HepG2 (cell line): ENCODE measurements at regions not wholly inside any gene's neighbourhood (a gene's known extent, or its start where the extent isn't known, plus 50 kb on each side); places are given as distances from the start of the nearest gene placed in this dataset.
A peak's percentile ranks its signal among the peaks of the same experiment; 100 is the strongest.
"Not testable (repeated sequence)": the region's sequence is repeated elsewhere in the genome, so short reads cannot be mapped to it uniquely, and the experiment has no call there.

ENCODE experiments used
- ATAC-seq: fragments of 200-7000 bp; cut with Tn5 transposase; 3 replicates; pipeline ENCODE4 v1.9.1; 2020; ENCODE audit warnings: mild to moderate bottlenecking, moderate library complexity
- BruUV-seq: library from RNA; stranded (reverse); fragments of 400-500 nt; replicated peaks from 2 replicates; lab custom pipeline; 2021; lab: Mats Ljungman, UMichigan
- CTCF ChIA-PET: fragments of 300-600 bp; formaldehyde crosslinking; extraction: SDS; loops from one replicate; lab custom pipeline; 2021; ENCODE audit warnings: low total read pairs, inconsistent platforms, low intra/inter-chr PET ratio; lab: Yijun Ruan, JAX
- POLR2A ChIA-PET: fragments of 350-600 bp; sonication (Branson Sonifier 250); formaldehyde crosslinking; loops from one replicate; lab custom pipeline; 2020; ENCODE audit warnings: antibody characterized with exemption, inconsistent platforms; lab: Yijun Ruan, JAX
- DNase-seq: peaks from one replicate; pipeline ENCODE4 v3.0.0-alpha.2; 2015; ENCODE audit warnings: low spot score
- FAIRE-seq: peaks from 3 replicates; lab custom pipeline; 2011; peaks lifted over from hg19 to GRCh38; lab: Jason Lieb, UNC
- H2AFZ ChIP-seq: one replicate; pipeline ENCODE4 v1.6.1; 2011; ENCODE audit warnings: low read length, inconsistent platforms
- H3K27ac ChIP-seq: fragments of 300-600 bp; 3 replicates; pipeline ENCODE4 v1.8.0; 2011; ENCODE audit warnings: mixed run types, mild to moderate bottlenecking, mixed read lengths, low read length, inconsistent platforms; ENCODE audit not compliant: insufficient read depth; ENCODE audit errors: extremely low read length
- H3K27me3 ChIP-seq, 2 experiments: fragments of 200-600 bp in 1 of 2; 2 replicates in 1 of 2; 3 replicates in 1 of 2; pipeline versions ENCODE4 v1.6.0 to v1.8.0; 2011; ENCODE audit warnings: low read length in 2 of 2, mild to moderate bottlenecking in 2 of 2, moderate library complexity in 2 of 2, inconsistent platforms in 1 of 2; ENCODE audit not compliant: insufficient read depth in 2 of 2, control insufficient read depth in 1 of 2
- H3K36me3 ChIP-seq, 2 experiments: fragments of 200-600 bp in 1 of 2; replicated peaks in 1 of 2; 2 replicates in 1 of 2; 3 replicates in 1 of 2; pipeline versions ENCODE4 v1.5.1 to v1.8.0; 2011; ENCODE audit warnings: low read length in 2 of 2, inconsistent platforms in 1 of 2; ENCODE audit not compliant: insufficient read depth in 2 of 2, control insufficient read depth in 1 of 2
- H3K4me1 ChIP-seq: 2 replicates; pipeline ENCODE4 v1.5.1; 2012; ENCODE audit warnings: low read length, inconsistent platforms; ENCODE audit not compliant: insufficient read depth
- H3K4me2 ChIP-seq: 2 replicates; pipeline ENCODE4 v1.6.0; 2011; ENCODE audit warnings: low read depth, low read length, inconsistent platforms
- H3K4me3 ChIP-seq, 3 experiments: fragments of 200-600 bp in 1 of 3; sonication (generic), shearing (Covaris generic) in 1 of 3; replicated peaks in 1 of 3; 2 replicates each; pipeline ENCODE4 v1.5.1; 2011 to 2016; ENCODE audit warnings: low read length in 3 of 3, inconsistent platforms in 2 of 3, low read depth in 2 of 3, mild to moderate bottlenecking in 2 of 3, control low read depth in 1 of 3, mixed read lengths in 1 of 3; ENCODE audit not compliant: insufficient read depth in 1 of 3
- H3K79me2 ChIP-seq: one replicate; pipeline ENCODE4 v1.6.1; 2011; ENCODE audit warnings: low read length, inconsistent platforms; ENCODE audit not compliant: insufficient read depth
- H3K9ac ChIP-seq: 2 replicates; pipeline ENCODE4 v1.6.0; 2011; ENCODE audit warnings: mild to moderate bottlenecking, low read depth, low read length, inconsistent platforms; ENCODE audit not compliant: insufficient read depth
- H3K9me3 ChIP-seq: 2 replicates; pipeline ENCODE4 v1.5.1; 2012; ENCODE audit warnings: mild to moderate bottlenecking, low read length
- H4K20me1 ChIP-seq: 2 replicates; pipeline ENCODE4 v1.6.0; 2011; ENCODE audit warnings: inconsistent platforms, mild to moderate bottlenecking, low read length, moderate library complexity; ENCODE audit not compliant: insufficient read depth
- whole genome bisulfite sequencing: methylation state at CpG from one replicate; pipeline ENCODE4 v1.1.6; 2017; ENCODE audit warnings: low lambda C conversion rate; 5-methylcytosine and 5-hydroxymethylcytosine counted together
- in situ Hi-C: cut with HindIII; loops from 2 replicates; pipeline ENCODE4 v1.10.0; 2017; ENCODE audit warnings: low pct_unique_long_range_greater_than_20kb; ENCODE audit not compliant: extremely low pct_ligation_motif_present
- intact Hi-C: fragments of 100-400 bp; cut with micrococcal nuclease; formaldehyde crosslinking; loops from one replicate; pipeline ENCODE4 v1.10.0; 2022; ENCODE audit not compliant: unreplicated experiment
- small RNA-seq, 3 experiments: library from RNA; depleted of rRNA; stranded (forward); fragments of <200 nt; gene quantifications; one replicate each; pipeline ENCODE3, GENCODE V24; 2012; ENCODE audit warnings: low read depth in 2 of 3, low replicate concordance in 1 of 3; ENCODE audit not compliant: insufficient read length in 3 of 3, insufficient read depth in 2 of 3

DNA sequence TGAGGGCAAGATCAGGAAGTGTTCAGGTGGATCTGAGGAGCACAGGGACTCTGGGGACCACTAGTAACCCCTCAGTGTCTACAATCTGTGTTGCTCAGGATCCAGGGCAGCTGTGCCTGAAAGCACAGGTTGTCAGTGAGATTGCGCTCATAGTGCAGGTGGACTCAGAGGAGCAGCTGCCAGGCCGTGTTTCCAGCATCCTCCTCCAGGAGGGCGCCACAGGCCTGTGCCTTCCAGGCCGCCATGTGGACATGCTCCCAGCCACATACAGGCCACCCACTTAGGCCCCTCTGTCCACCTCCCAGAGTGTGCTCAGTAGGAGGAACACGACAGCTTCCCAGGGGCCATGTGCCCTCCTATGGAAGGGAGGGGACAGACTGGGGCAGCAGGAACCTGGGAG is 52.9 kb upstream of the GOLGA6L22 start:
- CTCF ChIA-PET, POLR2A ChIA-PET, DNase-seq, H3K4me2 ChIP-seq, H3K27ac ChIP-seq, H3K9me3 ChIP-seq, H3K4me3 ChIP-seq, in situ Hi-C loops, H3K4me1 ChIP-seq, H2AFZ ChIP-seq, H3K79me2 ChIP-seq, H3K36me3 ChIP-seq, BruUV-seq, H3K27me3 ChIP-seq, H3K9ac ChIP-seq, FAIRE-seq, intact Hi-C loops, H4K20me1 ChIP-seq: not testable (repeated sequence)
- no CpG with 5 or more reads among the region's 5 CpGs for WGBS
- ATAC-seq, result peak; percentile 74

Small RNA genes lying in the stretch of these regions (small RNA-seq; reads per million reads assigned to genes)
- gene AC100757.2, result 0 reads per million in 3 experiments
